ENCODE measurements at regions not wholly inside any gene's neighbourhood (a gene's known extent, or its start where the extent isn't known, plus 50 kb on each side); places are given as distances from the start of the nearest gene placed in this dataset.

DNA sequence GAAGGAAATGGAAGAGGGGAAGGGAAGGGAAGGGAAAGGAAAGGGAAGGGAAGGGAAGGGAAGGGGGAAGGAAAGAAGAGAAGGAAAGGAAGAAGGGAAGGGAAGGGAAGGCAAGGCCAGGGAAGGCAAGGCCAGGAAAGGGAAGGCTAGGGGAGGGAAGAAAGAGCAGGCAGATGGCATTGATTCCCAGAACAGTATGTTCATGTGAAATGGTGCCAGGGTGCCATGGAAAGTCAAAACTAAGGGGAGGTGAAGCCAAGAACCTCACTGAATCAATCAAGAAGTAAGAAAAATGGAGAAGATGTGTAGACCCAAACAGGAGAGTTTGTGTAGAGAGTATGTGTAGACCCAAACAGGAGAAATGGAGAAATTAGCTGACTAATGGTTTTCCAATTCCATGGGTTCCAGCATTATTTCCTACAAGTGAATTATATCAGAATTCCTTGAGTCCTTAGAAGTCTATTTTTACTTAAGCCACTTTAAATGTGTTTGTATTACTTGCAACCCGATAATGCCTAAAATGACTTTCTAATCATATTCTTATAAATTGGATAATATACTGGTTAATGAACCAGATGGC is 367.6 kb downstream of the TXNL1 start:
- no peak for DNase-seq

DNA sequence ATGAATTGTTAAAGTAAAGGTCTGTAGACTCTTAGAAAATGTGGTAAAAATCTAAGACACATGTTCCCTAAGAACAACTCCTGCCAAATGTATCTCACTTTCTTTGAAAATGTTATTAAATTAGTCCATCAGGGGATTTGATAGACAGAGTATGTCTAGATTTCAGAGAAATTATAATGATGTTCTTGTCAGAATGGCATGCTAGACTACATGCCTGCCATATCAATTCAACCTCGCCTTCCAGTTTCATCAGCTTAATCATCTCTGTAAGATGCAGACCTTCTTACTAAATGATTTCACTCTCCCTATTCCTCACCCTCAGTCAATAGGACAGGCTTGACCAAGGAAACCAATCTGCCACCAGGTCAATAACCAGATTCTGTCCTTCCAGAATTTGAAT is 368.4 kb downstream of the TXNL1 start:
- no peak for DNase-seq

DNA sequence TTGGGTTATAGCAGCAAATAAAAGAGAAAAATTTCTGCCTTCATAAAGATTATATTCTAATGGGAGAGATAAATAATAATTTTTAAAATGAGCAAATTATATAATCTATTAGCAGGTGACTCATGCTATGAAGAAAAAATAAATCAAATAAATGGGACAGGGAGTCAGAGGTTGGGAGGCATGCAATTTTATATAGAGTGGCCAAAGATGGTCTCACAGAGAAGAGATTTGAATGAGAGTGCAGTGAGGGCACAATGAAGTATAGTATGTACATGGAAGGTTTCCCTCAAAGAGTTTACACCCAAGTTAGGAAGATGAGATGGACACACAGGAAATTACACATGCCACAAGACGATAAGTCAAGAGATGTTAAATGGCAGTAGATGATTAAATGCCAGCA is 369.4 kb downstream of the TXNL1 start:
- DNase-seq, result no peak

DNA sequence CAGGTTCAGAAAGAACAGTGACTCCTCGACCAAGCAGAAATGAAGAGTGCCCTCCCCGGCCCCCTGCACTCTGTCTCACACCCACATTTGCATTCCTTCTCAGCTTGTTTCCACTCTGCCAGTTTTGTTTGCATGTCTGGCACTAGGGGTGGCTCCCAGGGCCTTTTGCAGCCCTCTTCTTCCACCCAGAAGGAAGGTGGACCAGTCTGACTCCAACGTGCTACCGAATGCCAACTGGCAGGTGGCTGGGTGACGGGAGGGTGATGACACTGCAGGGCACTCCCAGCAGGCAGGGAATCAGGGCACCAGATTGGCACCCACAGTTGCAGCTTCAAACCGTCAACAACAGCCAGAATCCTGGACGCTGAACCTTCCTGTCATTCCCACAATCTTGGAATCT is 371.1 kb downstream of the TXNL1 start:
- DNase-seq, result no peak

DNA sequence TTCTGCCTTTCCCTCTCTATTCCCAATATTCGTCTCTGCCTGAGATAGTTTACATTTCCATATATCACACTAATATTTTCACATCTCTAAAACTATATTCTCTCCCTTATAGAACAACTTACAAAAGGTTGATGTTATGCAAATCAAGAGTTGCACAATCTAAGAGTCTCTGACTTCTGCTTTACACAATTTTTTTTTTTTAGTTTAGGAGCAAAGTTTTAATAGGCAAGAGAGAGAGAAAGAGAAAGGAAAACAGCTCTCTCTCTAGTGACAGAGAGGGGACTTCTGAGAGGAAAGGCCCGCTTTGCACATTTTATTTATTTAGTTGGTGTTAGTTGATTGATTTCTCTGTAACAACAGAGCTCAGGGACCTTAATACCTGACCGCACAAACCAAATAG is 380.2 kb downstream of the TXNL1 start:
- DNase-seq, result no peak

DNA sequence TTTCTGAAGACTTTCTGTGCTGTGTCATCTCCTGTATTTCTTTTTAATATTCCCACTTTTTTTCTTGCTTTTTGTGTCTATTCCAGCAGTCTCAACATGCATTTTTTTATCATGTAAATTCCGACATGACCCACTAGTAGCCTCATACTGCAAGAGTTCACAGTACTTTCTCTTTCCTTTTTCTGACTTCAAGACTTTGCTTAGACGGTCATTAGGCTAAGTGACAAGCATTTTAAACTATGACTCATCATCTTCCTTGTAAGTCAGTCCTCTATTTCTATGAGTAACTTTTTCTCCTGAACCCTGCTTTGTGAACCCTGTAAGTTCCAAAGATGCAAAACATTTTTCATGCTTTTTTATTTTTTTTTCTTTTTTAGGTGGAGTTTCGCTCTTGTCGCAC is 381.2 kb downstream of the TXNL1 start:
- no peak for DNase-seq

DNA sequence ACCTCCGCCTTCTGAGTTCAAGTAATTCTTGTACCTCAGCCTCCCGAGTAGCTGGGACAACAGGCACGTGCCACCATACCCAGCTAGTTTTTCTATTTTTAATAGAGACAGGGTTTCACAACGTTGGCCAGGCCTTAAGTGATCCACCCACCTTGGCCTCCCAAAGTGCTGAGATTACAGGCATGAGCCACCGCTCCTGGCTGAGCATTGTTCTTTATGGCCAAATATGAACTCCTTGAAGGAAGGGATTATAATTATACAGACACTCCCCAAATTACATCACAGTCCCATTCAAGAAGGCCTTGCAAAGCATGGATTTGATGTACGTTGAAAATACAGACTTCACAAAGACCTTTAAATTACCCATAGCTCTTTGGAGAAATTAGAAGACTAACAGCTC is 381.7 kb downstream of the TXNL1 start:
- DNase-seq, result no peak

DNA sequence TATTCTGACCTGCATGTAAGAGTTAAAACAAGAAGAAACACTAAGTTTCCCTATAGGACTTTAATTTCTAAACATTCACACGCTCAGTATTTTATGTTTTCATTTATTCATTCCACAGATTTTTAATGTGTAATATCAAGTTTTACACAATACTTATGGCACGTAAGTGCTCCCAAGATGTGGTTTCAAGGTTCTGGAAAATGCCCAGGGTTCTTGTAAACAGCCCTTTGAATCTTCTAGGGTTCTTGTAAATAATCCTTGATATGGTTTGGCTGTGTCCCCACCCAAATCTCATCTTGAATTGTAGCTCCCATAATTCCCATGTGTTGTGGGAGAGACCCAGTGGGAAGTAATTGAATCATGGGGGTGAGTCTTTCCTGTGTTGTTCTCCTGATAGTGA is 383.0 kb downstream of the TXNL1 start:
- no peak for DNase-seq

DNA sequence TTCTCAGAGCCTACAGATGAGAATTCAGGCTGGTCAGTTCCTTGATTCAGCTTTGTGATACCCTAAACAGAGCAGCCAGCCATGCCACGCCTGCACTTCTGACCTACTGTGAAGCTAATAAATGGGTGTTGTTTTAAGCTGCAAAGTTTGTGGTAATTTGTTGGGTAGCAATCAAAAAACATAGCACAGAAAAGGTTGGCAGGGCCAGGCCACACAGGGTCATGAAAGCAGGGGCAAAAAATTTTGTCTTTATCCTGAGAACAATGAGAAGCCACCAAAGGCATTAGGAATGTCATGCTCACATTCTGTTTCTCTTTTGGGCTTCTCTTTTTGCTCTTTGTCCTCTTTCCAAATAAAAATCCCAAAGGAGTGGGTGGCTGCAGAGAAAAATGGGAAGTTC is 385.9 kb downstream of the TXNL1 start:
- no peak for DNase-seq

DNA sequence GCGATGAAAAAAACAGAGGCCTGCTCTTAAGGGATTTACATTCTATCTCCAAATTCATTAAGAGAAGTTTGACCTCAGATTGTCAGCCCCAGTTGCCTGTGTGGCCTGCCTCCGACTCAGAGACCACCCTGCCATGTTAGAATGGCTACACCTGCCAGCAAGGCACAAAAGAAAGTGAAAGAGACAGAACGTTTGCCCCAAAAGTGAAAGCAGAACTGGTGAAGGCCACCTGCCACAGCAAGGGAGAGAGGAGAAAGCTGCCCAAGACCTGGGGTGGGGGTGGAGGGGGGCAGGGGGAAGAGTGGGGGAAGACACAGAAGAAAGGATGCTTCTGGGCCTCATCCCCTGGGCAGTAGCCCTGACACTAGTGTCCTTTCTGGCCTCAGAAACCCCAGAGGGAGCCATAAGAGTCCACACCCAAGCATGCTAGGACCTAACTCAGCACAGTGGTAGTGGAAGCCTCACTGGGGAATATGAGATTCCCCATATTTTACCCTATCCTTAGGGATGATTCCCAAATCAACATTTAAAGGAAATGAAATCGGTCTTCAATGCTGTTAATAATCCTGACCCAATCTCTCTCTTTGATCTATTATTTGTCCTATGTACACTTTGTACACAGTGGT is 389.7 kb downstream of the TXNL1 start:
- no peak for DNase-seq

DNA sequence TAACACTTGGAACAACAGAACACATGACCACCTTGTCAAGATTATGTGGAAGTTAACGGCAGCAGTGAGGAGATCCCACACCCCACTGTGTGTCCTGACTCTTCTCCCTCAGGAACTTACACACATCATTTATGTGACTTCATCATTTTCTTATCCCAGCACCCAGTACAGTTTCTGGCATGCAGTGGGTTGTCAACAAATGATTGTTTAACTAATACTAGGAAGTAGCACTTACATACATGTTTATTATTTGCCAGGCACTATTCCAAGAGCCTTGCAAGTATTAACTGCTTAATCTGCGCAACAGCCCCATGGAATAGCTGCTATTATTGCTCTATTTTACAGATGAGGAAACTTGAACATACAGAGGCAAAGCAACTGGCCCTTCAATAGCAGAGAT is 391.5 kb downstream of the TXNL1 start:
- no peak for DNase-seq

DNA sequence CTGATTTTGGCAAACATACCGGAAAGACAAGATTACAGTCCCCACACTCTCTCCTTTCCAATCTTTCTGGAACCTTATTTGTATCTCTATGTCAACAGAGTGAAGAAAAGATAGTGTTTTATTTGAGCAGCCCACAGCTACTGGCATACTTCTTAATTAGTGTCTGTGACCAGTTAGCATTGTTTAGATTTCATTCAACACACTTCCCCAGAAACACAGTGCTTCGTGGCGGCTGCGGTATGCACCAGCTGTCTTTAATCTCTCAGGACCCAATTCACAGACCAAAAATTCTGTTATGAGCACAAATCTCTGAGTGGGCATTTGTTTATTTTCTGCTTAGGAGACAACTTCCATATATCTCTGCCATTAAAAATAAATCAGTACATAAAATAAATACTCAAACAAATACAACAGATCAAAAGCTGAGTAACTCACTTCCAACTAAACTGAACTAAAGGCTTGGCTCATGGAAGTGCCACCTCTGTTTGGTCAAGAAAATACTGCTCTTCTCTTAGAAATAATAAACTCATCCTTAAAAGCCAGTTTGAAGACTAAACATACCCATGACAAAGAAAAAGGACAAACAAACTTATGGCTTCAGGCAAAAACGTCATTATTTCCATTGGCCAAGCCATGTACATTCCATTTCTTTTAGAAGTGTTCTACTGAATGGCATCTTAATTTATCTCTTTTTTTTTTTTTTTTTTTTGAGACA is 392.4 kb downstream of the TXNL1 start:
- DNase-seq, result no peak

DNA sequence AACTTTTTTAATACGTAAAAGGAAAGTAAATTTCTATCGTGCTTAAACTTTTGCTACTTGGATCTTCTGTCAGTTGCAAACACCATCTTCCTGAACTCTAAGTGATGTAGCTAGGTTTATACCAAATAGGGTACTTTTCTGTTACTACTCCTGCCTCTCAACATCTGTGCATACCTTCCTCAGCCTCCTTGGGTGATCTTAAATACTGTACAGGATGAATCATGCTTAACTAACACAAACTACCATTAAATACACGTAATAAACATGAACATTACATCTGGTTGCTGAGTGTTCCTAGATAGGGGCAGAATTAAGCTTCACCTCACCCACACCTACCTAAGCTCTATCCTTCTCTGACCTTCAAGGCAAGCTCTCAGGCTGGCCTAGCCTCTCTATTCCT is 398.0 kb downstream of the TXNL1 start:
- DNase-seq, result no peak

DNA sequence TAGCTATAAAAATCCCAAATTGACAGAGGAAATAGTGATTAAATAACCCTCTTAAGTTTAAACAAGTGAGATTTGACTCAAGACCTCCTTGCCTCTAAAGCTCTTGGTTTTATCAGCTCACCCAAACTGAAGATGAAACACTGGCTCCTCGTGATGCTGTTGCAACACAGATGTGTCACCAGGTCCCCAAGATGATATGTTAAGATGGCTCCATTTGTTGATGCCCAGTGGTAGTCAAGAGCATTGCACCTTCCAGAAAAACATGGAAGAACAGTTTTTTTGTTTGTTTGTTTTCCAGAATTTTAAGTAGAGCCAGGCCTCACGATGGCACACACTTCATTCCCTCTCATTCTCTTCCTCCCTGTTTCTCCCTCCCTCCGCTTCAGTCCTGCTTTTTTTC is 399.8 kb downstream of the TXNL1 start:
- DNase-seq, result no peak

DNA sequence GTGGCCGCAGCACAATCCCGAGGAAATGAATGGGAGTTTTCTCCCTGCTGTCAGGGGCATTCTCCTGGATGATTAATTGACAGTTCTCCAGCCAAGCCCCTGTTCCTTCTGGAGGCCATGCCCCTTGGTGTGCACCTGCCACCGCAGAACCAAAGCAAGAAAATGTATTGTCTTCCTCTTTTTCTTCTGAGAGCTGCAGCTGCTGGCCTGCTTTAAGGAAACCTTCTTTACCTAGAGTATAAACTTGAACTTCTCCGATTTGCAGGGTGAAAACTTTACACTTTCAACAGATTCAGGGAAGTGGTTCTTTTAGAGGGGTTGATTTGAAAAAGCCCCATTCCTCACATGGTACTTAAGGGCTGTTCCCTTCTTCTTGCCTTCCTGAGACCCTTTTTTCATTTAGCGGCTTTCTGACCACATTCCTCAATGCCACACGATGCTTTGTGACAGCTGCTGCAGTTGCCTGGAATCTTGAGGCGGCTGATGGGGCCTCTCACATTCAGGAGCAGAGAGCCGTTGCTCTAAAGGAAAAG is 402.8 kb downstream of the TXNL1 start:
- no peak for DNase-seq

DNA sequence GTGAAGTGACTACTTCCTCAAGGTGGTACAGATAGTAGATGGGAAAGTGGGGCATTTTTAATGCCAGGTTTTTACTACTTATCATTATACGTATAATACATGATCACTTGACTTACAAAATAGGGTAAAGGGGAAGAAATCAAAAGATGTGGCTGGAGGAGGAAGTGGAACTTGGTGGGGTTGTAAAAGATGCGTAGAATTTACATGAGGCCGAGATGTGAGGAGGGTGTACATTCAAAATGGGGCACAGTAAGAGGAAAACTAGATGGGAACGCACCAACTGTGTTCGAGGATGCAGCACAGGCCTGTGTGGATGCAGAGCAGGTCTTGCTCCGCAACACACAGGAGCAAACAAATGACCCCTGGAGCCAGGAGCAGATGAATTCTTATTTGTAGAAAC is 403.3 kb downstream of the TXNL1 start:
- no peak for DNase-seq

DNA sequence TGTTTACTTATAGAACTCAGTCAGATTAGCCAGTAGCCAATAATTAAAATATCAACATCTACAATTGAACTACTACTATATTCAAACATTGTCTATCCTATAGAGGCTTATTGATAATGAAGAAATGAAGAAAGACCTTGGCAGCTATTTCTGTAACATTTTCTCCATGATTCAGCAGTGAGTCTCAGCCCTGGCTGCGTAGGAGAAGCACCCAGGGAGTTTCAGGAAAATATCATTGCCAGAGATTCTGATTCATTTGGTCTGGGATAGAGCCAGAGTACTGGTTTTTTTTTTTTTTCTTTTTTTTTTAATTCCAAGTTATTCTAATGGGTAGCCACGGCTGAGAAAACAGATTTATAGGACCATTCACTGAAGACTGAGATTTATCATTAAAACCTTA is 404.8 kb downstream of the TXNL1 start:
- DNase-seq, result no peak

DNA sequence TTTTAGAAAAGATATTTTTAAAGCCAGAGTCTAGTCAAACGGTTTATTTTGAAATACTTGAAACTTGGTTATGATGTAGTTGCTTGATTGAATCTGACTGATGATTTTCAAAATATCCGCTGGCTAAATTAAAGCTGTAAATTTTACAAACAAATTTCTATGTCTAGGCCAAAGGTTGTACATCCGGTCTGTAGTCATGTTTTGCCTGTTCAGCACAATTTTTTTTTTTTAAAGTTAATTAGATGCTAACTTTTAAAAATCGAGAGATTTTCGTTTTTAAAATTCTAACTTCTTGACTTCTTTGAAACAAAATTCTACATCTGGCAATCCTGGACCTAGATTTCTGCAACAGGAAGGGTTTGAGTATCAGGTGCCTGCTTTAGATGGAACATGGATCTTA is 412.4 kb downstream of the TXNL1 start:
- DNase-seq, result no peak

DNA sequence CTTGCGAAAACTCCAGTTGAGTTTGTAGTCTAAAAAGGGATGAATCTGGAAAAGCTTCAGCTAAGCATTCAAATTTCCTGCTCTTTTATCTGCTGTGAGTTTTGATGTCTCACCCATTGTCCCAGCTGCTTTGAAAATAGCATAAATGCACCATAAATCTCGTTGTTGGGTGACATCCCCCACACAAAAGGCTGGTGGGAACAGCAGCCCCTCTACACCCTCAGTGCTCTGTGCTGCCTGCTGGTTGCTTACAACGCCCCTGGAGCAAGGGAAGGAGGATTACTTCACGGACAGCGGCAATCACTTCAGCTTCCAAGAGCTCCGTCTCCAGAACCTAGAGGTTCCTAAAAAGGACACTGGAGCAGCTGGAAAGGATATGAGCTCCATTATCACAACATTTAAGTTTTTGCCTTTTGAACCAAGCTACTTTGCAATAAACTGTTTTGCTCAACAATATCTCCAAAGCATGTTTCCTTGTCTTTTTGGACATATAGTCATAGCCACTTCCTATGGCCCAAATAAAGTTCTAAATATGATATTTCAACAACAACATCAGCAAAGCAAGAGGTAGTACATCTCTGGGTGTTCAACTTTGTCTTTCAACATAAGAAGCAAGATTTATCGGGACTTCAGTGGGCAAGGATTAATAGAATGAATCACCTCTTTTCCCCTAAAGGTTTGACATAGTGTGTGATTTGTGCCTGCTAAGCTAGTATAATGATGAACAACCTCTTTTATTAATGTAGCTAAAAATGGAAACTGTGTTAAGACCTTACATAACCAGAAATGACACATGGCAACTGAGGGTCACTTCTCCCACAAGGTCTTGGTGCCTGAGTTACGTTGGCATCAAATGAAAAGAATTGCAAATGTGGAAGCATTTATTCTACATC is 413.5 kb downstream of the TXNL1 start:
- no peak for DNase-seq

DNA sequence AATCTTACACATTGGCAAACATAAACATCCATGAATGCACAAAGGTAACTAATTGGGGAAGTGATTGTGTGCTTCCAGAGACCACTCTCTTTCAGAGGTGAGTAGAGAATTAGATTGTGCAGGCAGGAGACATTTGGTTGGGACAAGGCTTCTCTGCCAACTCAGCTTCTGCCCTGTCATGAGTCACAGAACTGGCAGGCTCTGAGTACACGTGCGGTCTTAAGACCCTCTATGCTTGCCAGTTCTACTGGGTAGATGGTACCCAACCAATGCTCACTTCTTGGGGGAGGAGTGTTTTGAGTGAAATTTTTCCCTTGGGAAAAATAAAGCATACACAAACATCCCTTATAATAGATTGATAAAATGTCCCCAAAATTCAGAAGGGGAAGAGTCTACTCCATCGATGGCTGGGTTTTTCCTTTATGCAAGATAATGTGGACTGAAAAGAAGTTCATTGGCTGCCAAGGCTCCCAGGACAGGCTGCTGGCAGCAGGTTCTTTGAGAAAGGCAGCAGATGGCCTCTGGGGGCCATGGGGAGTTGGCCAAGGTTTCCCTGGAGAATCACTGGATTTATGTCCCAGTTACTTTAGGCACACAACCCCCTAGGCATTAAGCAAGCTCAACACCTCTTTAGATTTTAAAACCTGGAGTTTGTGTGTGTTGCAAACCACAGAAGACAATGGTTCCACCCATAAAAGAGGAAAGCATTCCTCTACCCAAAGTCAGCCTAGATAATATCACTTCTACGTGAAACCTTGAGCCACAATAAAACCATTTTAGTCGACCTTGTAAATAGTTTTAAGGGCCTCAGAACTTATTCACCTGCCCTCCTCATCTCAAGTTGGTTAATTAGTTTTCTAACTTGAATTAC is 417.0 kb downstream of the TXNL1 start:
- DNase-seq, result no peak

DNA sequence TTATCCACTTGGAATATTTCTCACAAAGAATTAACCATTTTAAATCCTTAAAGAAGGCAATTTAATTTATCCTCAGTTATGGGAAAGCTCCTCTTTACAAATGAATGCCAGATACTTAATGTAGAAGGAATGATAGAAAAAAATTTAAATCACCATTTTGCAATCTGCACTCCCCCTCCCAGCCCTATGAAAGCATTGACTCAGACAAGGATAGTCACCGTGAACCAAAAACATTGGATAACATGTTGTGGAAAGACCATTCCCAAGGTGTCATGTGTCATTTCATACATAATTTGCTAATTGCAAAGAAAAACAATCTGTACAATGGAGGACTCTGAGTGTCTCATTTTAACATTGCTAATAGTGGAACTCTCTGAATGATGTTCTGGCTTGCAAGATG is 421.0 kb downstream of the TXNL1 start:
- no peak for DNase-seq

DNA sequence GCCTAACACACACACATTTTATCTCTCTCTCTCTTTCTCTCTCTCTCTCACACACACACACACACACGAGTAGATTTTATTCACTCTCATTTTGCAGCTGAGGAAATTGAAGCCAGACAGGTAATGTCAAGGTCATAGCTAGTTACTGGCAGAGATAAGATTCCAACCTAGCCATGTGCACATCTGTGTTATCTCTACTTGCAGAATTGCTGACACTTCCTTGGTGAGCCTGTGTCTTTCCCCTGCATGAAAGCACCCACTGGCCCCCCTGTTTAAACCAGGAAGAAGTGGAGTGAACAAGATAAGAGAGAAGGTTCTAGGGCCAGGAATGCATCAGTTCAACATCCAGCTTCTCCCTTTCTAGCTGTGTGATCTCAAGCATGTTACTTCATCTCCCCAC is 423.7 kb downstream of the TXNL1 start:
- DNase-seq, result no peak
